H1 (cell line): ENCODE measurements at regions not wholly inside any gene's neighbourhood (a gene's known extent, or its start where the extent isn't known, plus 50 kb on each side); places are given as distances from the start of the nearest gene placed in this dataset.

ENCODE experiments used
- CTCF ChIA-PET: fragments of 300-600 bp; sonication (Branson Sonifier 250); formaldehyde crosslinking; loops from one replicate; lab custom pipeline; 2021; ENCODE audit not compliant: partially characterized antibody; lab: Charles Lee
- POLR2A ChIA-PET: fragments of 300-600 bp; sonication (Branson Sonifier 250); formaldehyde crosslinking; loops from one replicate; lab custom pipeline; 2021; ENCODE audit warnings: inconsistent platforms; ENCODE audit not compliant: partially characterized antibody; lab: Charles Lee
- DNase-seq, 2 experiments: peaks; one replicate each; pipeline versions ENCODE4 v3.0.0 to v3.0.0-alpha.2; 2010 to 2022; ENCODE audit warnings: low spot score in 2 of 2, low read depth in 1 of 2, mixed read lengths in 1 of 2
- FAIRE-seq: peaks from 2 replicates; lab custom pipeline; 2011; peaks lifted over from hg19 to GRCh38; lab: Jason Lieb, UNC
- H2AFZ ChIP-seq: 2 replicates; pipeline ENCODE4 v1.8.1; 2012; ENCODE audit warnings: low read length, inconsistent platforms
- H2AK5ac ChIP-seq: 2 replicates; pipeline ENCODE4 v1.6.1; 2013; ENCODE audit warnings: low read depth, low read length
- H2BK120ac ChIP-seq: replicated peaks from 2 replicates; pipeline ENCODE3; 2013; ENCODE audit warnings: low read depth, low read length, inconsistent platforms
- H2BK12ac ChIP-seq: 2 replicates; pipeline ENCODE4 v1.6.1; 2013; ENCODE audit warnings: low read depth, low read length
- H2BK15ac ChIP-seq: 2 replicates; pipeline ENCODE4 v1.6.1; 2013; ENCODE audit warnings: low read length
- H2BK20ac ChIP-seq: 2 replicates; pipeline ENCODE4 v1.6.1; 2013; ENCODE audit warnings: low read length
- H2BK5ac ChIP-seq: 2 replicates; pipeline ENCODE4 v1.6.1; 2013; ENCODE audit warnings: low read depth, low read length
- H3K14ac ChIP-seq: 2 replicates; pipeline ENCODE4 v1.6.1; 2013; ENCODE audit warnings: inconsistent platforms; ENCODE audit not compliant: insufficient read length
- H3K18ac ChIP-seq: 2 replicates; pipeline ENCODE4 v1.6.1; 2013; ENCODE audit warnings: low read length; ENCODE audit errors: extremely low read depth
- H3K23ac ChIP-seq: 2 replicates; pipeline ENCODE4 v1.6.1; 2013; ENCODE audit warnings: inconsistent platforms; ENCODE audit not compliant: insufficient read length
- H3K23me2 ChIP-seq: 2 replicates; pipeline ENCODE4 v1.6.1; 2013; ENCODE audit warnings: low read depth, low read length
- H3K27ac ChIP-seq: 2 replicates; pipeline ENCODE4 v1.6.1; 2011; ENCODE audit warnings: low read depth, low read length, inconsistent platforms
- H3K27me3 ChIP-seq, 4 experiments: replicated peaks in 1 of 4; 1 replicate in 1 of 4; 2 replicates in 3 of 4; pipeline versions ENCODE4 v1.6.1 to v1.8.1; 2011 to 2013; ENCODE audit warnings: low read length in 3 of 4, mild to moderate bottlenecking in 3 of 4, inconsistent platforms in 2 of 4, mixed read lengths in 2 of 4, moderate library complexity in 1 of 4; ENCODE audit not compliant: control insufficient read depth in 3 of 4, insufficient read depth in 3 of 4; ENCODE audit errors: extremely low read depth in 1 of 4
- H3K36me3 ChIP-seq, 4 experiments: 2 replicates each; pipeline versions ENCODE4 v1.6.1 to v1.8.1; 2011 to 2013; ENCODE audit warnings: mild to moderate bottlenecking in 4 of 4, low read length in 3 of 4, moderate library complexity in 2 of 4, control low read depth in 1 of 4, inconsistent platforms in 1 of 4; ENCODE audit not compliant: insufficient read depth in 4 of 4, control insufficient read depth in 2 of 4
- H3K4ac ChIP-seq: replicated peaks from 2 replicates; pipeline ENCODE3; 2013; ENCODE audit warnings: low read length, low read depth, mixed read lengths, inconsistent platforms; ENCODE audit not compliant: insufficient read length
- H3K4me1 ChIP-seq, 4 experiments: replicated peaks in 1 of 4; 1 replicate in 1 of 4; 2 replicates in 3 of 4; pipeline versions ENCODE4 v1.6.1 to v1.8.1; 2011 to 2013; ENCODE audit warnings: low read length in 3 of 4, inconsistent platforms in 2 of 4, mixed read lengths in 1 of 4; ENCODE audit not compliant: insufficient read depth in 4 of 4, control insufficient read depth in 3 of 4
- H3K4me2 ChIP-seq, 2 experiments: 2 replicates each; pipeline versions ENCODE4 v1.6.1 to v1.8.1; 2011 to 2013; ENCODE audit warnings: low read depth in 2 of 2, low read length in 2 of 2, control low read depth in 1 of 2, inconsistent platforms in 1 of 2, mild to moderate bottlenecking in 1 of 2; ENCODE audit not compliant: insufficient read depth in 1 of 2
- H3K4me3 ChIP-seq, 4 experiments: fragments of 200-600, 300-600 bp in 1 of 4; sonication (generic), shearing (Covaris generic), sonication (Bioruptor Twin) in 1 of 4; 2 replicates each; pipeline versions ENCODE4 v1.5.1 to v1.8.1; 2011 to 2016; ENCODE audit warnings: low read length in 4 of 4, low read depth in 3 of 4, control low read depth in 2 of 4, inconsistent platforms in 2 of 4, mild to moderate bottlenecking in 2 of 4, mixed read lengths in 1 of 4, moderate library complexity in 1 of 4; ENCODE audit not compliant: insufficient read depth in 2 of 4; ENCODE audit errors: extremely low read depth in 1 of 4
- H3K56ac ChIP-seq: replicated peaks from 2 replicates; pipeline ENCODE3; 2013; ENCODE audit warnings: low read depth, mild to moderate bottlenecking, mixed read lengths, low read length, inconsistent platforms; ENCODE audit not compliant: insufficient read length
- H3K79me1 ChIP-seq: 2 replicates; pipeline ENCODE4 v1.6.1; 2013; ENCODE audit warnings: low read depth, low read length, control low read depth
- H3K79me2 ChIP-seq, 2 experiments: 2 replicates each; pipeline versions ENCODE4 v1.6.1 to v1.8.1; 2012 to 2013; ENCODE audit warnings: low read length in 2 of 2, mild to moderate bottlenecking in 2 of 2, inconsistent platforms in 1 of 2; ENCODE audit not compliant: insufficient read depth in 2 of 2, control insufficient read depth in 1 of 2
- H3K9ac ChIP-seq, 4 experiments: replicated peaks in 1 of 4; 1 replicate in 1 of 4; 2 replicates in 3 of 4; pipeline versions ENCODE4 v1.6.1 to v1.8.1; 2011 to 2013; ENCODE audit warnings: low read depth in 3 of 4, low read length in 3 of 4, control low read depth in 2 of 4, mild to moderate bottlenecking in 2 of 4, moderate library complexity in 2 of 4, inconsistent platforms in 1 of 4; ENCODE audit errors: extremely low read depth in 1 of 4
- H3K9me3 ChIP-seq, 2 experiments: 2 replicates each; pipeline versions ENCODE4 v1.6.1 to v1.8.1; 2012 to 2013; ENCODE audit warnings: mild to moderate bottlenecking in 2 of 2, moderate library complexity in 2 of 2, control low read depth in 1 of 2, inconsistent platforms in 1 of 2, low read depth in 1 of 2, low read length in 1 of 2, mixed read lengths in 1 of 2; ENCODE audit not compliant: insufficient read depth in 2 of 2
- H4K20me1 ChIP-seq, 2 experiments: replicated peaks in 1 of 2; 2 replicates each; pipeline versions ENCODE3 to v1.8.1; 2011 to 2013; ENCODE audit warnings: inconsistent platforms in 2 of 2, low read length in 2 of 2, mild to moderate bottlenecking in 1 of 2; ENCODE audit not compliant: insufficient read depth in 2 of 2, control insufficient read depth in 1 of 2
- H4K5ac ChIP-seq: 2 replicates; pipeline ENCODE4 v1.6.1; 2013; ENCODE audit warnings: low read length, low read depth, mixed read lengths, inconsistent platforms; ENCODE audit not compliant: insufficient read length
- H4K8ac ChIP-seq: 2 replicates; pipeline ENCODE4 v1.8.0; 2013; ENCODE audit warnings: mild to moderate bottlenecking, moderate library complexity, low read length, inconsistent platforms; ENCODE audit not compliant: insufficient read depth; ENCODE audit errors: extremely low read depth
- H4K91ac ChIP-seq: replicated peaks from 2 replicates; pipeline ENCODE3; 2013; ENCODE audit warnings: low read length, mixed read lengths, inconsistent platforms; ENCODE audit not compliant: insufficient read length
- TBP ChIP-seq: IDR thresholded peaks from 2 replicates; pipeline ENCODE4 v1.6.1; 2011; ENCODE audit warnings: low read depth, low read length, improper control_type of control experiment
- WGBS, 2 experiments: shearing (Covaris generic) in 1 of 2; methylation state at CpG; one replicate each; pipeline versions ENCODE4 v1.1.6 to v1.1.7; 2013 to 2015; ENCODE audit warnings: low lambda C conversion rate in 2 of 2, mixed read lengths in 2 of 2, inconsistent platforms in 1 of 2, low coverage in 1 of 2, missing lambda C conversion rate in 1 of 2; ENCODE audit not compliant: insufficient replicate concordance in 2 of 2, insufficient coverage in 1 of 2, insufficient read length in 1 of 2; ENCODE audit errors: extremely low coverage in 1 of 2, missing lambda C conversion rate in 1 of 2; 5-methylcytosine and 5-hydroxymethylcytosine counted together

DNA sequence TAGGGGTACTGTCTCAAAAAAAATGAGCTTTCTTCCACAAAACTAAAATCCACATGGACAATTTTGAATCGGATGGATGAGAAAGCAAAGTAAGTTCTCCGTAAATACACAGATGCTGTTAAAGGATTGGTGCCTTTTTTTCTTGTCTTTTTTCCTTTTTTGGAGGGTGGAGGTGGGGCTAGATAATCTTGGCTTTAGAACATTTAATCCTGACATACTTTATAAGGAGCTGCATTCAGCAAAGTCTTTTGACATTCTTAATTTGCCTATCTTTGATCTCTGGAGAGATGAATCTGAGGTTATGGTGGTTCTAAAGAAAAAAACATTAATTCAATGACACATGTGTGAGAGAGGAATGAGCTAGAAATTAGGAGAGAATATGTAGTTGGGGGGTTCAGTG, 312.3 kb upstream of the KCNJ16 start:
- H3K4ac ChIP-seq: no peak overlapping the region
- H2AK5ac ChIP-seq: no peak overlapping the region
- H3K14ac ChIP-seq: no peak overlapping the region
- ChIA-PET POLR2A (no interaction called here), CTCF (interaction anchor here (0.7 to 1.0 kb wide), 2 partner anchors 29 to 119 kb away, joined by 3 read pairs; no protein-coding TSS in a partner anchor)
- 85% methylated on average over 2 of the region's 2 CpGs; no CpG with 5 or more reads in 1 of the 2 experiments for WGBS, 2 experiments
- H3K27me3 ChIP-seq: no peaks in the 10 kb centered on the region
- no peak overlapping the region for H3K56ac ChIP-seq
- no peak overlapping the region for H2BK120ac ChIP-seq
- no peak overlapping the region for H4K8ac ChIP-seq
- no peak overlapping the region for H3K4me3 ChIP-seq
- no peak overlapping the region for H2BK12ac ChIP-seq
- no peak overlapping the region for H3K9ac ChIP-seq
- no peak overlapping the region for H2BK15ac ChIP-seq
- no peak overlapping the region for H4K91ac ChIP-seq
- no peak overlapping the region for H2BK20ac ChIP-seq
- no peak overlapping the region for H3K27ac ChIP-seq
- no peaks in the 10 kb centered on the region for H4K20me1 ChIP-seq
- no peaks in the 10 kb centered on the region; the same call in 1 of the 2 replicates for H3K23me2 ChIP-seq
- H2BK5ac ChIP-seq: no peak overlapping the region
- no peaks in the 10 kb centered on the region for H3K36me3 ChIP-seq
- FAIRE-seq (no peak), DNase-seq (no peak)
- no peaks in the 10 kb centered on the region for H3K79me2 ChIP-seq
- H4K5ac ChIP-seq: no peak overlapping the region
- no peaks in the 10 kb centered on the region for H3K9me3 ChIP-seq
- H3K4me1 ChIP-seq: no peaks in the 10 kb centered on the region
- H2AFZ ChIP-seq: no peak overlapping the region
- no peaks in the 10 kb centered on the region for H3K79me1 ChIP-seq
- H3K23ac ChIP-seq: no peak overlapping the region
- H3K18ac ChIP-seq: no peak overlapping the region
- no peak overlapping the region for H3K4me2 ChIP-seq
- TF ChIP-seq TBP: no peak
